ENCODE measurements at regions not wholly inside any gene's neighbourhood (a gene's known extent, or its start where the extent isn't known, plus 50 kb on each side); places are given as distances from the start of the nearest gene placed in this dataset.

GRCh38 chr2:16319551-16320121 is 346.0 kb downstream of the CYRIA start:
- no peaks in the 10 kb centered on the region for H3K9me3 ChIP-seq
- H3K36me3 ChIP-seq = no peaks in the 10 kb centered on the region
- no peaks in the 10 kb centered on the region for H3K27me3 ChIP-seq
- H3K4me3 ChIP-seq = no peak overlapping the region
- no peak overlapping the region for H3K27ac ChIP-seq
- no peak for DNase-seq (ENCODE audit: low spot score)
- no peaks in the 10 kb centered on the region for H3K4me1 ChIP-seq
- no peak for TF ChIP-seq CTCF (IDR thresholded peaks at IDR 0.05)

GRCh38 chr2:16318474-16319195 is 347.0 kb downstream of the CYRIA start:
- no peaks in the 10 kb centered on the region for H3K36me3 ChIP-seq
- no peak for DNase-seq (ENCODE audit: low spot score)
- no peak for TF ChIP-seq CTCF (IDR thresholded peaks at IDR 0.05)
- H3K4me1 ChIP-seq = no peaks in the 10 kb centered on the region
- H3K27me3 ChIP-seq = no peaks in the 10 kb centered on the region
- H3K4me3 ChIP-seq = no peak overlapping the region
- H3K9me3 ChIP-seq = no peaks in the 10 kb centered on the region
- no peak overlapping the region for H3K27ac ChIP-seq

- no peak for DNase-seq (ENCODE audit: low spot score)
- Histone ChIP-seq H3K4me1 (no peaks in the 10 kb centered on the region), H3K27ac (no peak overlapping the region), H3K9me3 (no peaks in the 10 kb centered on the region), H3K36me3 (no peaks in the 10 kb centered on the region), H3K4me3 (no peak overlapping the region), H3K27me3 (no peaks in the 10 kb centered on the region)
- TF ChIP-seq CTCF (IDR thresholded peaks at IDR 0.05) = no peak
These were observed 347.6 kb downstream of the CYRIA start for GRCh38 chr2:16318051-16318450.

- TF ChIP-seq CTCF (IDR thresholded peaks at IDR 0.05) = no peak
- Histone ChIP-seq H3K4me1 (no peaks in the 10 kb centered on the region), H3K4me3 (no peak overlapping the region), H3K36me3 (no peaks in the 10 kb centered on the region), H3K27me3 (no peaks in the 10 kb centered on the region), H3K9me3 (no peaks in the 10 kb centered on the region), H3K27ac (no peak overlapping the region)
- no peak for DNase-seq (ENCODE audit: low spot score)
These were observed 348.3 kb downstream of the CYRIA start for GRCh38 chr2:16317211-16317830.

DNA sequence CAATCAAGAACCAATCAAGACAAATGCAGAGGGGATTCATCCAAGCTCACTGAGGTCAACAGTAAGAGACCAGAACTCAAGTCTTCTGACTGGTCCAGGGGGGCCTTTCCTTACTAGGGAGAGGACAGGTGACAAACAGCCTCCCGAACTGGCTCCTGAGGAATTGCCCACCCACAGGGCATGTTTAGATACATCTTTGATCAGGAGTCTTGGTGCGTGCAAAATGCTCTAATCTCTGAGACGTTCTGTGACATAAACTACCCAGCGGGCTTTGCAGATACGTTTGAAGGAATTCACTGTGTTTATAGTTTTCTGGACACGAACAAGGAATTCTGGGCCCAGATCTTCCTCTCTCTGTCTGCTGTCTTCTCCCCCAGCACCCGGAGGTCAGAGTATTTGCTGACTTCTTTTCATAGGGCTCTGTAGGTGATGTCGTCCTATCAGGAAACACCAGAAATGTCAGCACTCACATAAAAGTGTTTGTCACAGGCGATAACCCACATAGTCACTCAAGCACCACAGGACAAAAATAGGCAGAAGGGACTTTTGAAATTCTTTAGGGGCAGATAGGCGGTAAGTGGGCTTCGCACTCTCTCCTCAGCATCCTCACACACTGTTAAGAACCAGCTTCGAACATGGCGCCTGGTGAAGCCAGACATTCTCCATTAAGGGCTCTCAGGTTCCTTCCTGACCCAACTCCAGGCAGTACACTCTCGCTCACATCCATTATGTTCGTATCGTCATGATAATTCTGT is 349.0 kb downstream of the CYRIA start:
- no peak for TF ChIP-seq CTCF (IDR thresholded peaks at IDR 0.05)

More for the DNA sequence above, 349.0 kb downstream of the CYRIA start:
- Histone ChIP-seq H3K4me3 (no peak overlapping the region), H3K36me3 (no peaks in the 10 kb centered on the region), H3K4me1 (no peaks in the 10 kb centered on the region), H3K9me3 (no peaks in the 10 kb centered on the region), H3K27ac (no peak overlapping the region), H3K27me3 (no peaks in the 10 kb centered on the region)
- DNase-seq (ENCODE audit: low spot score) = no peak
